ENCODE measurements at regions not wholly inside any gene's neighbourhood (a gene's known extent, or its start where the extent isn't known, plus 50 kb on each side); places are given as distances from the start of the nearest gene placed in this dataset.
A peak's percentile ranks its signal among the peaks of the same experiment; 100 is the strongest.

DNA sequence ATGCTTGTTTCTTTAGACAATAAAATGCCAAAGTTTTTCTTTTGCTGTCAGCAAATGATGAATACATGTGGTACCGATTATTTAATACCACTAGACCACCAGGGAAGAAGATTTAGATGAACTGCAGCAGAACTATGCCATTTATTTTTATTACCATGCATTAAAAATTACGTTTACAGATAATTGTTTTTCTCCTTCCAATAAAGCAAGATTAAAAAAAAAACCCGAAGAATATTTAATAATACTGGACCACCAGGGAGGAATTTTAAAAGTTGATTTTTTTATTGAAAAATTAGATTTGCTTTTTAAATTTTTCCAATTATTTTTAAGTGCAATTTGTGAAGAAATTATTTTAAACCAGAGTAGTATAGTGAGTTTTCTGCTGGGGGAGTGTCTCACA, 170.3 kb upstream of the HNRNPA3 start:
- no peak for DNase-seq

DNA sequence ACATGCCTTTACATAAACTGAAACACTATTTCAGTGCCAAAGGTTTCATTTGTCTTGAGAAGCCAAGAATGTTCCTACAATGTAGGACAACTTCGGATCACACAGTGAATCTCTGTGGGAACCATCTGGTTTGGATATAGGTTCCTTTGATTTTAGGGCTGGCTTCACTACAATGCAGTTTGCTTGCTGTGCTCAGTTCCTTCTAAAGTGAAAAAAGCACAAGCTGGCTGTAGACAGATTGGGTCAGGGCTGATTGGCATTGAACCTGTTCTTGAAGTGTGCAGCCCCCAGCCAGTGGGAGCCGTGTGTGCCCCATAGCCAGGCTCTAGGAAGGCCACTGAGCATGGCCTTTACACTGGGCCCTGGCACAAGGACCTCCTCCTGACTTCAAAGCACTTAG, 167.9 kb upstream of the HNRNPA3 start:
- DNase-seq, result no peak

DNA sequence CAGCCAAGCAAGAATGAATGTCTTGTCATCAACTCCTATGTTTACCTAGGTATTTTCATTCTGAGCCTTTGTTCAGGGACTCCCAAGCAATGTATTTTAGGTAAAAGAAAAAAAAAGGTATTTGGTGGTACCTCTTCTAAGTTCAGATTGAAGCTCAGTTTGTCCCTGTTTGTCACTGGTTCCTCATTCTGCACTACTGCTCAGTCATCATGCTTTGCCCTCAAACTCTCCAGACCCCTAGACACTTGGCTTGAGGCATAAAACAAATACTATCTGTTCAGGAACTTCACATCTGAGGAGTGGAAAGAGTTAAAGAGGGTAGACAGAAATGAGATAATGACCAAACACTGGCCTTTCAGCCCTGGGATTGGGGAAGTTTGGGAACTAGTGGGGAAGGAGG, 163.6 kb upstream of the HNRNPA3 start:
- no peak for DNase-seq

DNA sequence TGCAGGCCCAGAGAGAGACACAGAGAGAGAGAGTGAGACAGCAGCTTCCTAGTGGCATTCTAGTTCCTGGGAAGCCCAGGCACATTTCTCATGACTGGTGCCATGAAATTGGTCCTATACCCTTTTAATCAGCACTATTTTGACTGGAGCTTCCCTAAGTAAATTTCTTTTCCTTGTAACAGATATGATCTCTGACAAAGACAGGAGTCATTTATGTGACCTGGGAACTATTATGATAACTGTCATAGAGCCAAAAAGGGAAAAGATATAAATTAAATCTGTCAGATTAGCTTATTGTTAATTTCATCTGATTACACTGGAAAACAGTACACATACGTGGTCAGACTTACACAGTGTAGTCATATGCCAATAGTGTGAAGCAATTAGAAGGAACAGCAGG, 161.3 kb upstream of the HNRNPA3 start:
- DNase-seq, result no peak

DNA sequence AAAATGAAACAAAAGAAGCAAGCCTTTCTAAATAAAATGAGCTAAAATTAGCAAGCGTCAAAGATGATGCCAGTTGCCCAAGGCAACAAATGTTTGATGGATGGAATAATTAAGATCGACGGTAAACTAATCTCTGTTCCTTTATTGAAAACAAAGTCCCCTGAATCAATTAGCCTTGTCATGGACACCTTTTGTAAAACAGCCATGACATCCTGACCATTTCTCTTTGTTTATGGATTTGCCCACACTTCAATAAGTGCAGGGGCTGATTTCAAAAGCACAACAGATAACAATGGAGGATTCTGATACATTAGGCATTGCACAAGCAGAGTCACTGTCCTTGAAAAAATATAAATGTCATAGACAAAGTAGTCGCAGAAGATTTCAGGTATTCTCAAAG, 160.1 kb upstream of the HNRNPA3 start:
- DNase-seq, result no peak

DNA sequence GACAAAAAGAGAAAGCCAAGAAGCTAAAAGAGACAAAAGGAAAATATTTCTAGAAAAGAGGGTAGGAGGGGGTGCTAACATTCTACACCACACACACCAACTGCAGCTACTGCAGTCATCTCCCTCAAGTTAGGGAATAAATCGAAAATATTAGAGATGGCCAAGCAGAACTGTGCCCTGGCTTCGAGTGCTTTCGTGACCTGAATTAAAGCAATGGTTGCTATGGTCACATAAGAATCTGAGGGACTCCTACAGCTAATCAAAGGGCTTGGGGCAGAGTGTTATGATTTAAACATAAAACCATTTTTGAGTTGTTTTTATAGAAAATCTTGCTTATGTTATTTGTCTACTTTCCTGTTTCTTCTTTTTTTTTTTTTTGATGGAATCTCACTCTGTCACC, 159.6 kb upstream of the HNRNPA3 start:
- DNase-seq, result no peak

DNA sequence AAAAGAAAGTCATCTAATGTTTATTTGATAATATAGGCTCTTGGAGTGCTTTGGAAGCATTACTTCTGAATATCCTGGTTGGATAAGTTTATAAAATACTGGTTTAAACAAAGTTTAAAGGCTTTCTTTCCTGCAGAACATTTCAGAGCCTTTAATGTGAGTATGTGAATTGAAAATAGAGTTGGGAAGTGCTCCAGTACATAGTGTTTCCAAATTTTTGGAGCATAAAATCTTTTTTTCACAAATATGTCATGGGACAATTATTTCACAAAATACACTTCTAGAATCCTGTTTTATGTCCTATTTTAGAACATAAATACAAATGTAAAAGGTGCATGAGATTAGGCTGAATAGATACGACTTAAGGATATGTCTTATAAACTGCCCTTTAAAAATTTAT, 158.9 kb upstream of the HNRNPA3 start:
- no peak for DNase-seq

DNA sequence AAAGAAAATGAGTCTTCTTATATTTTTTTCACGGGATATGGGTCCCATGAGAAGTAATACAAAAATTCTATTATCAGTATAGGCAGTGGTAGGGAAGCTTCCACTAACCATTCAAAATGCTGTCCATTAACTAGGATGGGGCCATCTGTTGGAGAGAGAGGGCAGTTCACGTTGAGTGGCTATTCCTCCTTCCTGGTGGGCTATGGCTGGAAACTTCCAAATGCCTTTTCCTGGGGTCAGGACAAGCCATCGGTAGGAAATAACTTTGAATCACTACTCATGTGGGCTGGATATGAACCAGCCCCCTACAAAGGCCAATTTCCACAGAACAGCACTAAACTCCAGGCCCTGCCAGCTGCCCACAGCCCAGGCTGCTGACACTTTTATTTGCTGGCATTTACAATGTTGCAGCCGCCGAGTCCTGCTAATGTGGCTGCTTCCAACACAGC, 156.1 kb upstream of the HNRNPA3 start:
- DNase-seq, result no peak

DNA sequence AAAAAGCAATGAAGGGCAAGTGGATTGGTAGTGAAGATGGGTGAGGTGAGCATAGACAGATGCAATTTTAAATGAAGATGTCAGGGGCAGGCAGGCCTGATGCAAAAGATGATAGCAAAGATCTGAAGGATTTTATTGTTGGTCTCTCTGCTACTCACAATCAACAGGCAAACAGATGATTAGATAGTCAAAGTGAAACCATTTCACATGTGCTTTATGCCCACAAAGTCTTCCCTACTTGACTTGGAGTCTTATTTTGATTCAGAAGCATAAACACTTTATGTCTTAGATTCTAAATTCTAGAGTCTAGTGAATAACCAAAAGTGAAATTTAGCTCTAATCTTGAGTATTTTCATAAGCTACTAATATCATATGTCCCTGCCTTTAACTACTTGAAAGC, 153.8 kb upstream of the HNRNPA3 start:
- no peak for DNase-seq

DNA sequence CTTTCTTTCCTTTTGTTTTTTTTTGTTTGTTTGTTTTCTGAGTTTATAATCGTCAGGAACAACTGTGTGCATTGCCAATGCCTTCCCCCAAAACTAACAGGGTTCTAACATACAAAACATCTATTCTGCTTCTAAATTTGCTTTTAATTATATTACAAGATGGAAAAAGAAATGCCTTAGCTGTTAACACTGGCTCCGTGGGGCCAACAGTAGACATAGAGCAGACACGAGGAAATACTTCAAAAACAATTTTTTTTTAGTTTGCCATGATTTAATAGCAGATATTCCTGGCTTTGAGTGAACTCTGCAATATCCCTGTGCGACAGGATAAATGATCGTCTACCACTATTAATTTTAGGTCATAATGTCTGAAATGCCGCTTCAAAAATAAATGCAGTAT, 153.3 kb upstream of the HNRNPA3 start:
- no peak for DNase-seq

DNA sequence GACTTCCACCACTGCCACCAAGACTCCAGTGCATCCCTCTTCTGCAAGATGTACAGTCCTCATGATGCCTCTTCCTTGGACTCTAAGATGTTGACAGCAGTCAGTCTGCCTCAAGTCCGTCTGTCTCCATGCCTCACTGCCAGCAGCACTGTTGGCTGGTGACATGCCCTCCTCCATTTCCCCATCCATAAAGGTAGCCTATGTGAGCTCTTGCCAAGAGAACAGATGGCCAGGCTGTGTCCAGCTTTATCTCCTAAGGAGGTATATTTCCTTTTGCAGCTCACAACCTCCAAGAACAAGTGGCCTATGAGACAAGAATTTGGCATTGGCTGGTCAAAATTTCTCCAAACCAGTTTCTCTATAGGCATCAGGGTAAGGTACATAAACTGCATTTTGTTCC, 149.3 kb upstream of the HNRNPA3 start:
- DNase-seq, result no peak

DNA sequence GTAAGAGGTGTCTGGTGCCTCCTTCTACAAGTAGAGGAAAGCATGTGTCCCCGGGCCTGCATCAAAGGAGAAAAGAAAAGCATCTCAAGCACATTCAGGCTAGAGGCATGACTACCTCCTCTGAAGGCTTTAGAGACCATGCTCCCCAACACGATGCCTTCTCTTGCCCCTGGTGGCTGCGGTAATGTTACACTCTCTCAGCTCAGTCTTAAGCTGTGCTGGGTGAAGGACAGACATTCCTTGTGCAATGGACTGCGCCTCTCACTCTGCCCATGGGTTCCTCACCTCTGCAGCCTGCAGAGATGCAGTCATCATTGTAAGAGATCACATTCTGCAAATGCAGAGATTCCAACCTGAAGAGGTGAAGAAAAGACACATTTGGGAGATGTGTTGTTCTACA, 148.2 kb upstream of the HNRNPA3 start:
- DNase-seq, result no peak

DNA sequence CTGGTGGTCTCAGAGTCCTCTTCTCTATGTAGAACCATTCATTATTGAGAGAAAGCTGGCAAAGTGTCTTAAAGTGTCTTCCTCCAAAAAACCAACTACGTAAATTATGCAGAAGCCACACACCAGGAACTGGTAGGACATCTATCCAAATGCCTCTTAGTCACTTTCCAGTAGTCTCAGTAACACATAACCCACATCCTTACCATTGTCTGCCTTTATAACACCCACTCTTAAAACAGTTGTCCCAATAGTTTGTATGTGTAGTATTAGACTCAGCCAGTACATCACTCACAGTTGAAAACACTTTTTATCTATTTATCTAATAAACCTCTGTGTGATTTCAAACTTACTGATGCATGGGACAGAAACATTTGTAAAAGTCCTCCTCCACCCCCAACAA, 143.6 kb upstream of the HNRNPA3 start:
- DNase-seq, result no peak

DNA sequence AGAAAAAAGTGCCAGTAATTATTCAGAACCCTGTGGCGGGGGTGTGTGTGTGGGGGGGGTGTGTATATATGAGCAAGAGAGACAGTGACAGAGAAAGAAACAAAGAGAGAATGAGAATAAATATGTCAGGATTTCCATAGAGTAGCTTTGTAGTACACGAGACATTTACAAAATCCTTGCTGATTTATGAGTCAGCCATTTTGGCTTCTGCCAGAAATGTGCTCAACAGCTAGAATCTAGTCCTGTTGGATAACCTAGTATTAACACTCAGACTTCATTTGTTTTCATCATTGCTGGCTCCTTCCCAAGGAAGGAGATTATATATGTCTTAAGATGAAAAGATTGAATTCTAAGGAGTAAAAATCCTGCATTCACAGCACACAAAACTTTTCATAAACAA, 140.5 kb upstream of the HNRNPA3 start:
- peak; percentile 64 for DNase-seq

DNA sequence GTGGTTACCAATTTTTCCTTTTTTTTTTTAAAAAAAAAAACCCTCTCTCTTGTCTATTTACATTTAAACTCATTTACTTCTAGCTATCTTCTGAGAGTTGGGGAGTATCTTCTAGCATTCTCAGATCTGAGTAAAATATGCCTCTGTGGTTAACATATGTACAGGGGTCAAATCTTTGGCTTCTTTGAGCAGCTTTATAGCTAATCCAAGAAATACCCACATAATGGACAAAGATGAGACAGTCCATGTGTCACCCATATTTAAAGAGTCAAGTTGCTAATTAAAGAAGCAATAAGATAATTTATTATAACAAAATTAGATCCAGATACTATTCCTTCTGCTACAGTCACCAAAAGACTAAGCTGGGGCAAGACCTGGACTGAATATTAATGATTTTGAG, 139.0 kb upstream of the HNRNPA3 start:
- DNase-seq, result peak; percentile 41

DNA sequence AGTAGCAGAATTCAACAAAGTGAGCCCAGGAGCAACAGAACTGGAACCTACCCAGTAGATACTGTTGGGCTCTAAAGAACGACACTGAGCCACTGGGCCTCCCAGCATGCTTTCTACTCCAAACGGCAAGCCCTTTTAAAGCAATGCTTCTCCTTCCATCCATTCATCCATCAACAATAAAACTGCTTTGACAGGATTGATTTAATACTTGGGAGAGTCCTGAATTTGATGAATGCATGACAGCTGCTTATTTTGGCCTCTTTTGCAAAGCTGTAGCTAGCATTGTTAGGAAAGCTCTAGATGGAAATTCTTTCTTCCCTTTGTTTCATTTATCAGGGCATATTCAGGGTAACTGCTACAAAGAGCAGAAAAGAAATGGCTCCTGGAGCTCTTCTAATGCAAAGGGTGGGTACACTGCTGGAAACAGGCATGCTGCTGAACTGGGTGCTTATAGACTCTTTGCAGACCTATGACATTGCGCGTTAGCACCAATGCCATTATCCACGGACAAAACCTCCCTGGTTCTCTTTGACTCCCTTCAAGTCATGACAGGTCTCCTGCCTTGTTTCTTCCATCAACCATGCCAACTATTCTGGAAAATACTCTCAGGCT, 138.4 kb upstream of the HNRNPA3 start:
- no peak for DNase-seq

DNA sequence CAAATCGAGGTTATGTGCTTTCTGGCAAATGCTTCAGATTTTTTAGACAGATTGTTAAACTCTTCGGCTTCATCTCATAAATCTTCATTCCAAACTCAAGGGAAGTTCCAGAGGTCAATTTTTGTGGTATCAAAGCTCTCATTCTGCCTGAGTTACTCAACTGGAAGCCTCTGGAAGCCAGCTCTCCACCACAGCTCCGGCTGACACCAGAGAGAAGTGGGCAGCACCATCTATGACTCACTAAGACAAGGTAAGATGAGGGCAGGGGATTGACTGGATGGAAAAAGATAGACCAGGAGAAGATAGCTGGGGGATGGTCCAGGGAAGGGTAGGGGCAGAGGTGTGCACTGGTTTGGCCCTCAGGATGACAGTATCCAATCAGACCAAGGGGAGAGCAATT, 137.3 kb upstream of the HNRNPA3 start:
- peak; percentile 58 for DNase-seq

DNA sequence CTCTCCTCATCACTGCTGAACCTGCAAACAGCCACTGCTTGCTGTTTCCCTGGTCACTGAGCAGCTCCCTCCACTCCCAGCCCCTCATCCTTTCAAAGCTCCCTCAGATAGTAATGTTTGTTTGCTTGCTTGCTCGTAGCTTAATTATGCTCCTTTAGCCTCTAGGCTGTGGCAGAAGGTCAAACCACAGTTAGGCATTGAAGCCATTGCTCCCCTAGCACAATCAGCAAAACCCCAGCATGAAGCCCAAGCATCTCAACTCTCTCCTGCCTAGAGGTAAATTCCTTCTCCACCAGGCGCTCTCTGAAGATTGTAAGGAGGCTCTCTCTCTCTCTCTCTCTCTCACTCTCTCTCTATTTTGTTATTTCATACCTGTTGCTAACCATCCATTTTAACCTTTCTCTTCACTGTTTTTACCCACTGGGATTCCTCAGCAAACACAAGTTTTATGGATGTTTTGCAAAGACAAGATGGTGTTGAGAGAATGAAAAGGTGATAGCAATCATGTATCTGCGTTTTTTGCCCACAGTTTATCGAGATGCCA, 135.9 kb upstream of the HNRNPA3 start:
- DNase-seq, result no peak

DNA sequence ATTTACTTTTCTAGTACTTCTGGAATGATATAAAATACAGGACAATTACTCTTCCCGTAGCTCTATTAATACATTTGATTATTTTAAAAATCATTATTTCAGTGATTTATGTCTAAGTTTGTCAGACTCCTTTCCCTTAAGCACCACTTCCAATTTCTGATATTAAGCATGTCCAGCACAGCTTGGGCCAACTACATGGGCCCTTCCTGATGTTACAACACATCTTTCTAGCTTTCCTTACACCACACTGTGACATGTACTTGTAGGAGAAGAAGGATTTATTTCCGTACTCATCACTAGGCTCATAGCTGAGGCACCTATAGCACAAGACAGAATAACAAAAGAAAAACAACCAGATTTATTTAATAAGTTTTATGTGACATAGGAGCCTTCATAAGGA, 134.8 kb upstream of the HNRNPA3 start:
- no peak for DNase-seq

DNA sequence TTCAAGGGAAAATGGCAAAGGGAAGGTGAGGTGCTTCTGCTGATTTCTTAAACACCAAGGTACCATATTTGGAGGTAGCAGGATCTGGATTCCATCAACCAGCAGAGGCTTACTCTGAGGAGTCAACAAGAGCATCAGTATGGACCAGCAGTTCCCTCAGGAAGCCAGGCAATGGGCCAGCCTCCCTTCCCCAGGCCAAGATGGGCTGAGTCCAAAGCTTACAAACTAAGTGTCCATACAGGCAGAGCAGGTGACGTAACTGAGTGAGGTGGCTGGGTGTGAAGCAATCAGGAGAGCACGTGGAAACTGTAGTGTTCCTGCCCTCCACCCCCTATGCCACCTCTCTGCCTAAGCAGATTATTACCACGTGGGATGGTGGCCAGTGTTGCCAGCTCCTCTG, 134.2 kb upstream of the HNRNPA3 start:
- DNase-seq, result peak; percentile 27

DNA sequence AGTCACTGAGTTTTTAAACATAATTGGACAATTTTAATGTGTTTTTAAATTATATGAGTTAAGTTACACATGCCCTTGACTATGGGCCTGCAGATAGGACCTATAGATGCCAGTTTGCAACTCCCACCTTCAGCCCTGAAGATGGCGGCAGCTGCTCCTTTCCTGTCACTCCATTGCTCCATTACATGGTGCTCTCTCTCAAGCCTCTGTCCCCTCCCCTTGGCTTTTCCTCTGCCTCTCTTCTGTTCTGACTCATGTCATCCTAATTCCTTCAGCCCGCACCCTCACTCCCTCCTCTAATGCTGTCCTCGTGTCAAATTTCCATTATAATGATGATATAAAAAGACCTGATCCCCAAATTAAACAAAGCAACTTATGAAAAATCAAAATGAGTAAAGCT, 133.7 kb upstream of the HNRNPA3 start:
- no peak for DNase-seq

DNA sequence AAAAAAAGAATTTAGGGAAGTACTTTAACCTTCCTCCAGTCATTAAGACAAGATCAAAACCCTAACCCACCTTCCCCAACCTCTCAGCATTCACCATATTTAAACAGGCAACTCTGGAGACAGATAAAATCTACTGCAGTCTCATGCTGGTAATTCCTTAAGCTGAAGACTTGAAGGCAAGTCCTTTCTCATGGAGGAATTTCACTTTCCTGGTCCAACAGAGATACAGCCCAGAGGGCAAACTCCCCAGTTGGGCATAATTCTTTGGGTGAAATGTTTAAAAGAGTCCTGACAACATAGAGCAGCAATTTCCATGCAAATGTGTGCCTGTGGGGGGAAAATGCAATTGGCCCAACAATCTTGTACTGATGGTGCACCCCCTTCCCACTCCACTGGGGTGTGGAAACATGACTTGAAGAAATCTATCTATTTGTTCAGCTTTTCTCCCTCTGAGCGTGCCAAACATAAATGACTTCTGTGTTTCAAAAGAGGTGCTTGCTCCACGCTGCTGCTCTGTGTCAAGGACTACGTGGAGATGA, 131.8 kb upstream of the HNRNPA3 start:
- no peak for DNase-seq

DNA sequence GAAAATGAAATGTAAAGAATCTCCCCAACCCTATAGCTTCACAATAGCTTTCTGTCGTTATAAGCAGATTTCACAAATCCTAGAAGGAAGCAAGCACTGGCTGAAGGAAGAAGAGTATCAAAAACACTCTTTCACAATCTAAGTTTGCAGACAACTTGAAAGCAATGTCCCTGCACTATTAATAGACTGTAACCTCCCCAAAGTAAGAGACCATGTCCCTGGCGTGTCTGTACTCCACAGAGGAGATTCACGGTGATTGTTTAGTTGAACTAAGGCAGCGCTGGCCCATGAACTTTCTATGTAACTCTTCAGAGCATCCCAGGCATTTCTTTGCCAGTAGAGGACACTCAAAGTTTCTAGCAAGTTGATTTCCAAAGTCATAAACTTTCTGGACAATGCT, 128.0 kb upstream of the HNRNPA3 start:
- no peak for DNase-seq

DNA sequence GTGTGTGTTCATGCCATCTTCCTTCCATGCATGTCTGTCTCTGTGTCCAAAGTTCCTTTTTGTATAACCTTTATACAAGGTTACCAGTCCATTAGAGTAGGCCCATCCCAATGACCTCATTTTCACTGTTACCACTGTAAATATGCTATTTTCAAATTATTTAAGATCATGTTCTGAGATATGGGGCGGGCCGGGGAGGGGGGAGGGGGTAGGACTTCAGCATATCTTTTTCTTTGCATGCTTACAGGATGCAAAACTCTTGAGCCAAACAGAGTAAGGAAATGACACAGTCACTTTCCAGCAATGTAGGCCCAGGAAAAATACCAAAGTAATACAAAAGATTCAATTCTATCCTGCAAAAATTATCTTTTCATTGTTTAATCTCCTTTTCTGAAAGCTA, 124.1 kb upstream of the HNRNPA3 start:
- no peak for DNase-seq

DNA sequence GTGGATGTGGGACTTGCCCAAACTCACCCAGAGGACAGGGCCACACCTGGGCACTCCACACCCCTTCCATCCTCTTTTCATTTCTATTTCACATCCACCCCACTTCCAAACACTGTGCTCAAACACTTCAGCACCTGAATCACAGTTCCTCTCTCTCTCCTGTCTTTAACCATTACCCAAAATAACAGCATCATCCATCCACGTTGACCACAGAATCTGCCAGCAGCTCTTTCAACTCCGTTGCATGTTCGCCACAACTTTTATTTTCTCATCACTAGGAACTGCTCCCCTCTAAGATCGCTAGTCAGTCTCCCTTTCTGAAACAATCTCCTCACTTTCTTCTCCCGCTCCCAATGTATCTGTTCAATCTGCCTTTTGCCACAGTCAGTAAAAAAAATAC, 121.6 kb upstream of the HNRNPA3 start:
- DNase-seq, result no peak

All from fibroblast of skin of right biceps (primary cell).